Activated CD4-positive, alpha-beta T cell treated with anti-CD3 and anti-CD28 coated beads, Interleukin-2, Interleukin-6, amounts not matched to agents 100 ng/mL and 50 ng/mL, durations not matched to agents 16 hours and 8 hours (primary cell): ENCODE measurements at regions not wholly inside any gene's neighbourhood (a gene's known extent, or its start where the extent isn't known, plus 50 kb on each side); places are given as distances from the start of the nearest gene placed in this dataset.

Source experiments
- DNase-seq: peaks from one replicate; pipeline ENCODE4 v3.0.0-alpha.2; 2020

- DNase-seq, result no peak
Observed at GRCh38 chr13:50588491-50589130, 254.9 kb downstream of the DLEU7 start.

- DNase-seq, result no peak
Observed at GRCh38 chr13:50589139-50589538, 254.4 kb downstream of the DLEU7 start.

- no peak for DNase-seq
Observed at GRCh38 chr13:50589651-50590054, 253.8 kb downstream of the DLEU7 start.

- DNase-seq, result no peak
Observed at GRCh38 chr13:50592412-50593155, 250.9 kb downstream of the DLEU7 start.

- no peak for DNase-seq
Observed at GRCh38 chr13:50593207-50593606, 250.3 kb downstream of the DLEU7 start.

- DNase-seq, result peak; percentile 27
Observed at GRCh38 chr13:50594276-50595051, 249.0 kb downstream of the DLEU7 start.

GRCh38 chr13:50595196-50595595 is 248.3 kb downstream of the DLEU7 start:
- DNase-seq, result no peak

- DNase-seq, result no peak
Observed at GRCh38 chr13:50596156-50596555, 247.3 kb downstream of the DLEU7 start.

- DNase-seq, result no peak
Observed at GRCh38 chr13:50596776-50597203, 246.7 kb downstream of the DLEU7 start.

GRCh38 chr13:50598338-50598737 is 245.2 kb downstream of the DLEU7 start:
- DNase-seq, result no peak

- no peak for DNase-seq
Observed at GRCh38 chr13:50599046-50599445, 244.4 kb downstream of the DLEU7 start.

- no peak for DNase-seq
Observed at GRCh38 chr13:50599927-50600326, 243.6 kb downstream of the DLEU7 start.

- no peak for DNase-seq
Observed at GRCh38 chr13:50608370-50608769, 235.1 kb downstream of the DLEU7 start.

- DNase-seq, result no peak
Observed at GRCh38 chr13:50609011-50609410, 234.5 kb downstream of the DLEU7 start.

- no peak for DNase-seq
Observed at GRCh38 chr13:50610238-50610637, 233.3 kb downstream of the DLEU7 start.

- no peak for DNase-seq
Observed at GRCh38 chr13:50611117-50611781, 232.2 kb downstream of the DLEU7 start.

- DNase-seq, result no peak
Observed at GRCh38 chr13:50612717-50613116, 230.8 kb downstream of the DLEU7 start.

GRCh38 chr13:50613356-50613831 is 230.1 kb downstream of the DLEU7 start:
- DNase-seq, result no peak

- no peak for DNase-seq
Observed at GRCh38 chr13:50615234-50615633, 228.3 kb downstream of the DLEU7 start.

- DNase-seq, result no peak
Observed at GRCh38 chr13:50616101-50616500, 227.4 kb downstream of the DLEU7 start.

- DNase-seq, result no peak
Observed at GRCh38 chr13:50617134-50617721, 226.3 kb downstream of the DLEU7 start.

- no peak for DNase-seq
Observed at GRCh38 chr13:50618206-50618605, 225.3 kb downstream of the DLEU7 start.

- DNase-seq, result no peak
Observed at GRCh38 chr13:50626101-50626547, 217.4 kb downstream of the DLEU7 start.
